H1 (cell line): ENCODE measurements at regions not wholly inside any gene's neighbourhood (a gene's known extent, or its start where the extent isn't known, plus 50 kb on each side); places are given as distances from the start of the nearest gene placed in this dataset.

Experiments used
- CTCF ChIA-PET: fragments of 300-600 bp; sonication (Branson Sonifier 250); formaldehyde crosslinking; loops from one replicate; lab custom pipeline; 2021; ENCODE audit not compliant: partially characterized antibody; lab: Charles Lee
- POLR2A ChIA-PET: fragments of 300-600 bp; sonication (Branson Sonifier 250); formaldehyde crosslinking; loops from one replicate; lab custom pipeline; 2021; ENCODE audit warnings: inconsistent platforms; ENCODE audit not compliant: partially characterized antibody; lab: Charles Lee
- DNase-seq, 2 experiments: peaks; one replicate each; pipeline versions ENCODE4 v3.0.0 to v3.0.0-alpha.2; 2010 to 2022; ENCODE audit warnings: low spot score in 2 of 2, low read depth in 1 of 2, mixed read lengths in 1 of 2
- FAIRE-seq: peaks from 2 replicates; lab custom pipeline; 2011; peaks lifted over from hg19 to GRCh38; lab: Jason Lieb, UNC
- H2AFZ ChIP-seq: 2 replicates; pipeline ENCODE4 v1.8.1; 2012; ENCODE audit warnings: low read length, inconsistent platforms
- H2AK5ac ChIP-seq: 2 replicates; pipeline ENCODE4 v1.6.1; 2013; ENCODE audit warnings: low read depth, low read length
- H2BK120ac ChIP-seq: replicated peaks from 2 replicates; pipeline ENCODE3; 2013; ENCODE audit warnings: low read depth, low read length, inconsistent platforms
- H2BK12ac ChIP-seq: 2 replicates; pipeline ENCODE4 v1.6.1; 2013; ENCODE audit warnings: low read depth, low read length
- H2BK15ac ChIP-seq: 2 replicates; pipeline ENCODE4 v1.6.1; 2013; ENCODE audit warnings: low read length
- H2BK20ac ChIP-seq: 2 replicates; pipeline ENCODE4 v1.6.1; 2013; ENCODE audit warnings: low read length
- H2BK5ac ChIP-seq: 2 replicates; pipeline ENCODE4 v1.6.1; 2013; ENCODE audit warnings: low read depth, low read length
- H3K14ac ChIP-seq: 2 replicates; pipeline ENCODE4 v1.6.1; 2013; ENCODE audit warnings: inconsistent platforms; ENCODE audit not compliant: insufficient read length
- H3K18ac ChIP-seq: 2 replicates; pipeline ENCODE4 v1.6.1; 2013; ENCODE audit warnings: low read length; ENCODE audit errors: extremely low read depth
- H3K23ac ChIP-seq: 2 replicates; pipeline ENCODE4 v1.6.1; 2013; ENCODE audit warnings: inconsistent platforms; ENCODE audit not compliant: insufficient read length
- H3K23me2 ChIP-seq: 2 replicates; pipeline ENCODE4 v1.6.1; 2013; ENCODE audit warnings: low read depth, low read length
- H3K27ac ChIP-seq: 2 replicates; pipeline ENCODE4 v1.6.1; 2011; ENCODE audit warnings: low read depth, low read length, inconsistent platforms
- H3K27me3 ChIP-seq, 4 experiments: replicated peaks in 1 of 4; 1 replicate in 1 of 4; 2 replicates in 3 of 4; pipeline versions ENCODE4 v1.6.1 to v1.8.1; 2011 to 2013; ENCODE audit warnings: low read length in 3 of 4, mild to moderate bottlenecking in 3 of 4, inconsistent platforms in 2 of 4, mixed read lengths in 2 of 4, moderate library complexity in 1 of 4; ENCODE audit not compliant: control insufficient read depth in 3 of 4, insufficient read depth in 3 of 4; ENCODE audit errors: extremely low read depth in 1 of 4
- H3K36me3 ChIP-seq, 4 experiments: 2 replicates each; pipeline versions ENCODE4 v1.6.1 to v1.8.1; 2011 to 2013; ENCODE audit warnings: mild to moderate bottlenecking in 4 of 4, low read length in 3 of 4, moderate library complexity in 2 of 4, control low read depth in 1 of 4, inconsistent platforms in 1 of 4; ENCODE audit not compliant: insufficient read depth in 4 of 4, control insufficient read depth in 2 of 4
- H3K4ac ChIP-seq: replicated peaks from 2 replicates; pipeline ENCODE3; 2013; ENCODE audit warnings: low read length, low read depth, mixed read lengths, inconsistent platforms; ENCODE audit not compliant: insufficient read length
- H3K4me1 ChIP-seq, 4 experiments: replicated peaks in 1 of 4; 1 replicate in 1 of 4; 2 replicates in 3 of 4; pipeline versions ENCODE4 v1.6.1 to v1.8.1; 2011 to 2013; ENCODE audit warnings: low read length in 3 of 4, inconsistent platforms in 2 of 4, mixed read lengths in 1 of 4; ENCODE audit not compliant: insufficient read depth in 4 of 4, control insufficient read depth in 3 of 4
- H3K4me2 ChIP-seq, 2 experiments: 2 replicates each; pipeline versions ENCODE4 v1.6.1 to v1.8.1; 2011 to 2013; ENCODE audit warnings: low read depth in 2 of 2, low read length in 2 of 2, control low read depth in 1 of 2, inconsistent platforms in 1 of 2, mild to moderate bottlenecking in 1 of 2; ENCODE audit not compliant: insufficient read depth in 1 of 2
- H3K4me3 ChIP-seq, 4 experiments: fragments of 200-600, 300-600 bp in 1 of 4; sonication (generic), shearing (Covaris generic), sonication (Bioruptor Twin) in 1 of 4; 2 replicates each; pipeline versions ENCODE4 v1.5.1 to v1.8.1; 2011 to 2016; ENCODE audit warnings: low read length in 4 of 4, low read depth in 3 of 4, control low read depth in 2 of 4, inconsistent platforms in 2 of 4, mild to moderate bottlenecking in 2 of 4, mixed read lengths in 1 of 4, moderate library complexity in 1 of 4; ENCODE audit not compliant: insufficient read depth in 2 of 4; ENCODE audit errors: extremely low read depth in 1 of 4
- H3K56ac ChIP-seq: replicated peaks from 2 replicates; pipeline ENCODE3; 2013; ENCODE audit warnings: low read depth, mild to moderate bottlenecking, mixed read lengths, low read length, inconsistent platforms; ENCODE audit not compliant: insufficient read length
- H3K79me1 ChIP-seq: 2 replicates; pipeline ENCODE4 v1.6.1; 2013; ENCODE audit warnings: low read depth, low read length, control low read depth
- H3K79me2 ChIP-seq, 2 experiments: 2 replicates each; pipeline versions ENCODE4 v1.6.1 to v1.8.1; 2012 to 2013; ENCODE audit warnings: low read length in 2 of 2, mild to moderate bottlenecking in 2 of 2, inconsistent platforms in 1 of 2; ENCODE audit not compliant: insufficient read depth in 2 of 2, control insufficient read depth in 1 of 2
- H3K9ac ChIP-seq, 4 experiments: replicated peaks in 1 of 4; 1 replicate in 1 of 4; 2 replicates in 3 of 4; pipeline versions ENCODE4 v1.6.1 to v1.8.1; 2011 to 2013; ENCODE audit warnings: low read depth in 3 of 4, low read length in 3 of 4, control low read depth in 2 of 4, mild to moderate bottlenecking in 2 of 4, moderate library complexity in 2 of 4, inconsistent platforms in 1 of 4; ENCODE audit errors: extremely low read depth in 1 of 4
- H3K9me3 ChIP-seq, 2 experiments: 2 replicates each; pipeline versions ENCODE4 v1.6.1 to v1.8.1; 2012 to 2013; ENCODE audit warnings: mild to moderate bottlenecking in 2 of 2, moderate library complexity in 2 of 2, control low read depth in 1 of 2, inconsistent platforms in 1 of 2, low read depth in 1 of 2, low read length in 1 of 2, mixed read lengths in 1 of 2; ENCODE audit not compliant: insufficient read depth in 2 of 2
- H4K20me1 ChIP-seq, 2 experiments: replicated peaks in 1 of 2; 2 replicates each; pipeline versions ENCODE3 to v1.8.1; 2011 to 2013; ENCODE audit warnings: inconsistent platforms in 2 of 2, low read length in 2 of 2, mild to moderate bottlenecking in 1 of 2; ENCODE audit not compliant: insufficient read depth in 2 of 2, control insufficient read depth in 1 of 2
- H4K5ac ChIP-seq: 2 replicates; pipeline ENCODE4 v1.6.1; 2013; ENCODE audit warnings: low read length, low read depth, mixed read lengths, inconsistent platforms; ENCODE audit not compliant: insufficient read length
- H4K8ac ChIP-seq: 2 replicates; pipeline ENCODE4 v1.8.0; 2013; ENCODE audit warnings: mild to moderate bottlenecking, moderate library complexity, low read length, inconsistent platforms; ENCODE audit not compliant: insufficient read depth; ENCODE audit errors: extremely low read depth
- H4K91ac ChIP-seq: replicated peaks from 2 replicates; pipeline ENCODE3; 2013; ENCODE audit warnings: low read length, mixed read lengths, inconsistent platforms; ENCODE audit not compliant: insufficient read length
- BACH1 ChIP-seq: IDR thresholded peaks from 2 replicates; pipeline ENCODE4 v1.6.1; 2012; ENCODE audit warnings: low read length, improper control_type of control experiment
- EP300 ChIP-seq, 2 experiments: IDR thresholded peaks; 1 replicate in 1 of 2; 2 replicates in 1 of 2; pipeline ENCODE4 v1.6.1; 2011 to 2012; ENCODE audit warnings: low read depth in 2 of 2, low read length in 2 of 2, mild to moderate bottlenecking in 2 of 2, borderline replicate concordance in 1 of 2, inconsistent platforms in 1 of 2, moderate library complexity in 1 of 2
- EZH2 ChIP-seq: fragments of 200-600 bp; sonication (generic); IDR thresholded peaks from 2 replicates; pipeline ENCODE4 v1.7.1; 2012; ENCODE audit warnings: low read depth, mild to moderate bottlenecking, moderate library complexity, low read length, inconsistent platforms; ENCODE audit not compliant: severe bottlenecking
- HDAC6 ChIP-seq: IDR thresholded peaks from one replicate; pipeline ENCODE4 v1.7.1; 2012; ENCODE audit warnings: low read depth, mild to moderate bottlenecking, inconsistent platforms, low read length, moderate library complexity
- JUN ChIP-seq: IDR thresholded peaks from 2 replicates; pipeline ENCODE4 v1.6.1; 2011; ENCODE audit warnings: low read depth, mild to moderate bottlenecking, improper control_type of control experiment, low read length
- JUND ChIP-seq: IDR thresholded peaks from 2 replicates; pipeline ENCODE4 v1.6.1; 2011; ENCODE audit warnings: mild to moderate bottlenecking, improper control_type of control experiment, low read length
- KDM5A ChIP-seq: fragments of 200-600 bp; IDR thresholded peaks from 2 replicates; pipeline ENCODE4 v1.7.1; 2012; ENCODE audit warnings: mild to moderate bottlenecking, low read length, inconsistent platforms, mixed read lengths
- POLR2A ChIP-seq, 2 experiments: IDR thresholded peaks; 1 replicate in 1 of 2; 2 replicates in 1 of 2; pipeline ENCODE4 v1.6.1; 2011; ENCODE audit warnings: low read depth in 2 of 2, low read length in 2 of 2, mild to moderate bottlenecking in 2 of 2; ENCODE audit errors: control extremely low read depth in 1 of 2
- RBBP5 ChIP-seq: IDR thresholded peaks from 2 replicates; pipeline ENCODE4 v1.7.1; 2012; ENCODE audit warnings: low read depth, mild to moderate bottlenecking, inconsistent platforms, low read length, moderate library complexity, borderline replicate concordance
- SIN3A ChIP-seq, 2 experiments: IDR thresholded peaks in 1 of 2; conservative IDR thresholded peaks in 1 of 2; 2 replicates each; pipeline ENCODE4 v1.6.1; 2011 to 2012; ENCODE audit warnings: low read length in 2 of 2, improper control_type of control experiment in 1 of 2, low read depth in 1 of 2, mild to moderate bottlenecking in 1 of 2
- WGBS, 2 experiments: shearing (Covaris generic) in 1 of 2; methylation state at CpG; one replicate each; pipeline versions ENCODE4 v1.1.6 to v1.1.7; 2013 to 2015; ENCODE audit warnings: low lambda C conversion rate in 2 of 2, mixed read lengths in 2 of 2, inconsistent platforms in 1 of 2, low coverage in 1 of 2, missing lambda C conversion rate in 1 of 2; ENCODE audit not compliant: insufficient replicate concordance in 2 of 2, insufficient coverage in 1 of 2, insufficient read length in 1 of 2; ENCODE audit errors: extremely low coverage in 1 of 2, missing lambda C conversion rate in 1 of 2; 5-methylcytosine and 5-hydroxymethylcytosine counted together

GRCh38 chr22:44604455-44604854 is 97.5 kb upstream of the PRR5 start:
- Histone ChIP-seq H2AK5ac (no peak overlapping the region; the same call in 1 of the 2 replicates), H2BK5ac (no peak overlapping the region), H3K4me1 (peaks cover 0 to 9% (median 6%) of the 10 kb centered on the region in 4 experiments; a peak in 3 of 7 replicates), H3K9me3 (no peaks in the 10 kb centered on the region), H4K20me1 (peaks cover 0 to 5% of the 10 kb centered on the region in 2 experiments), H3K4me3 (no peak overlapping the region), H2BK15ac (no peak overlapping the region), H3K27ac (no peak overlapping the region)
- DNase-seq, result no peak
- CTCF ChIA-PET, result no interaction called here
- TF ChIP-seq POLR2A (IDR thresholded peaks at IDR 0.05; ENCODE audit: control extremely low read depth in 1 of 2, low read depth in 2 of 2, low read length in 2 of 2) (no peak), JUN (no peak), HDAC6 (no peak), SIN3A (conservative IDR thresholded peaks at IDR 0.05 in 1 of 2, IDR thresholded peaks at IDR 0.05 in 1 of 2; ENCODE audit: low read depth in 1 of 2, low read length in 2 of 2) (no peak), RBBP5 (no peak), EZH2 (no peak), JUND (no peak), EP300 (IDR thresholded peaks at IDR 0.05; ENCODE audit: borderline replicate concordance in 1 of 2, low read depth in 2 of 2, low read length in 2 of 2) (no peak), KDM5A (no peak), BACH1 (no peak)
- TF ChIP-seq, all 59 proteins: peak for 0
- Histone ChIP-seq H2BK20ac (no peak overlapping the region), H4K91ac (peak overlapping the region; percentile 80), H3K18ac (no peak overlapping the region), H3K27me3 (no peaks in the 10 kb centered on the region), H2BK12ac (no peak overlapping the region; the same call in 1 of the 2 replicates), H4K8ac (no peak overlapping the region), H3K79me1 (no peaks in the 10 kb centered on the region; the same call in 1 of the 2 replicates), H3K56ac (peak overlapping the region; percentile 77), H3K23me2 (peaks cover 5% of the 10 kb centered on the region; the same call in 1 of the 2 replicates), H3K14ac (no peak overlapping the region), H3K4ac (peak overlapping the region; percentile 14), H3K79me2 (no peaks in the 10 kb centered on the region), H4K5ac (no peak overlapping the region), H2BK120ac (no peak overlapping the region), H3K4me2 (no peak overlapping the region), H3K23ac (no peak overlapping the region), H3K36me3 (no peaks in the 10 kb centered on the region), H2AFZ (no peak overlapping the region), H3K9ac (no peak overlapping the region; a peak in 1 of 7 replicates)
- POLR2A ChIA-PET, result no interaction called here
- no peak for FAIRE-seq
- WGBS, 2 experiments, result 89% methylated on average over 4 of the region's 4 CpGs; no CpG with 5 or more reads in 1 of the 2 experiments
